SK-N-SH treated with all-trans-retinoic acid at 6 μM for 48 hours (cell line): ENCODE measurements at regions not wholly inside any gene's neighbourhood (a gene's known extent, or its start where the extent isn't known, plus 50 kb on each side); places are given as distances from the start of the nearest gene placed in this dataset.

Experiments
- ATAC-seq: fragments of 200-7000 bp; cut with Tn5 transposase; 3 replicates; pipeline ENCODE4 v1.9.1; 2020; ENCODE audit warnings: mild to moderate bottlenecking, moderate library complexity
- ARNTL ChIP-seq: fragments of 450-650 bp; formaldehyde crosslinking; IDR thresholded peaks from 2 replicates; pipeline ENCODE4 v1.5.0; 2020; ENCODE audit warnings: low read depth, mild to moderate bottlenecking, moderate library complexity, borderline replicate concordance
- BACH2 ChIP-seq: fragments of 250-450 bp; sonication (Bioruptor Pico); IDR thresholded peaks from 2 replicates; pipeline ENCODE4 v1.9.0; 2021; ENCODE audit warnings: mild to moderate bottlenecking, borderline replicate concordance
- CREB5 ChIP-seq: fragments of 250-450 bp; sonication (Bioruptor Pico); IDR thresholded peaks from 2 replicates; pipeline ENCODE4 v1.5.1; 2020; ENCODE audit warnings: low read depth, mild to moderate bottlenecking, moderate library complexity
- CSDC2 ChIP-seq: fragments of 250-450 bp; sonication (Bioruptor Pico); IDR thresholded peaks from 2 replicates; pipeline ENCODE4 v1.5.0; 2020; ENCODE audit warnings: mild to moderate bottlenecking, moderate library complexity
- CSRNP3 ChIP-seq: fragments of 250-450 bp; sonication (Bioruptor Pico); IDR thresholded peaks from 2 replicates; pipeline ENCODE4 v1.5.1; 2021; ENCODE audit warnings: mild to moderate bottlenecking, moderate library complexity
- ESRRG ChIP-seq: fragments of 250-450 bp; sonication (Bioruptor Pico); IDR thresholded peaks from 2 replicates; pipeline ENCODE4 v1.6.1; 2021; ENCODE audit warnings: mild to moderate bottlenecking
- GLIS3 ChIP-seq: fragments of 250-450 bp; sonication (Bioruptor Pico); IDR thresholded peaks from 2 replicates; pipeline ENCODE4 v1.5.0; 2020; ENCODE audit warnings: mild to moderate bottlenecking, moderate library complexity
- ISL1 ChIP-seq: fragments of 250-450 bp; sonication (Bioruptor Pico); IDR thresholded peaks from 2 replicates; pipeline ENCODE4 v2.1.2; 2022; ENCODE audit warnings: mild to moderate bottlenecking, moderate library complexity
- OSR1 ChIP-seq: fragments of 250-450 bp; sonication (Bioruptor Pico); IDR thresholded peaks from 2 replicates; pipeline ENCODE4 v1.8.0; 2022; ENCODE audit warnings: moderate library complexity, mild to moderate bottlenecking, inconsistent platforms
- POU6F1 ChIP-seq: fragments of 250-450 bp; sonication (Bioruptor Pico); IDR thresholded peaks from 2 replicates; pipeline ENCODE4 v1.8.0; 2021; ENCODE audit warnings: low read depth, mild to moderate bottlenecking, moderate library complexity, borderline replicate concordance
- PPARA ChIP-seq: fragments of 250-450 bp; sonication (Bioruptor Pico); IDR thresholded peaks from 2 replicates; pipeline ENCODE4 v1.5.0; 2020; ENCODE audit warnings: mild to moderate bottlenecking, borderline replicate concordance
- RARB ChIP-seq: fragments of 250-450 bp; sonication (Bioruptor Pico); IDR thresholded peaks from 2 replicates; pipeline ENCODE4 v1.8.0; 2021; ENCODE audit warnings: mild to moderate bottlenecking, moderate library complexity
- SNAI2 ChIP-seq: fragments of 250-450 bp; sonication (Bioruptor Pico); IDR thresholded peaks from 2 replicates; pipeline ENCODE4 v1.5.0; 2020; ENCODE audit warnings: mild to moderate bottlenecking, moderate library complexity
- TCF4 ChIP-seq: fragments of 250-450 bp; sonication (Bioruptor Pico); IDR thresholded peaks from 2 replicates; pipeline ENCODE4 v1.8.0; 2021; ENCODE audit warnings: mild to moderate bottlenecking, moderate library complexity, borderline replicate concordance
- TOX ChIP-seq: fragments of 250-450 bp; sonication (Bioruptor Pico); IDR thresholded peaks from 2 replicates; pipeline ENCODE4 v1.8.0; 2021; ENCODE audit warnings: mild to moderate bottlenecking, moderate library complexity, borderline replicate concordance
- TSHZ2 ChIP-seq: fragments of 250-450 bp; sonication (Bioruptor Pico); IDR thresholded peaks from 2 replicates; pipeline ENCODE4 v1.5.0; 2020; ENCODE audit warnings: mild to moderate bottlenecking, moderate library complexity
- ZC3H10 ChIP-seq: fragments of 250-450 bp; sonication (Bioruptor Pico); IDR thresholded peaks from 2 replicates; pipeline ENCODE4 v1.5.1; 2021; ENCODE audit warnings: mild to moderate bottlenecking, moderate library complexity
- ZFP3 ChIP-seq: fragments of 250-450 bp; sonication (Bioruptor Pico); IDR thresholded peaks from 2 replicates; pipeline ENCODE4 v1.5.0; 2020; ENCODE audit warnings: mild to moderate bottlenecking, moderate library complexity
- ZFP30 ChIP-seq: fragments of 450-650 bp; formaldehyde crosslinking; IDR thresholded peaks from 2 replicates; pipeline ENCODE4 v1.5.0; 2022; ENCODE audit warnings: mild to moderate bottlenecking, moderate library complexity
- ZNF565 ChIP-seq: fragments of 450-650 bp; formaldehyde crosslinking; conservative IDR thresholded peaks from 2 replicates; pipeline ENCODE4 v1.5.0; 2020; ENCODE audit warnings: low read depth, mild to moderate bottlenecking, moderate library complexity
- ZNF70 ChIP-seq: fragments of 450-650 bp; formaldehyde crosslinking; IDR thresholded peaks from 2 replicates; pipeline ENCODE4 v1.5.0; 2020; ENCODE audit warnings: mild to moderate bottlenecking, moderate library complexity
- ZNF8 ChIP-seq: fragments of 450-650 bp; formaldehyde crosslinking; IDR thresholded peaks from 2 replicates; pipeline ENCODE4 v1.5.0; 2020; ENCODE audit warnings: mild to moderate bottlenecking, moderate library complexity

- peak; percentile 99 for ATAC-seq
- TF ChIP-seq ZNF70 (CRISPR knock-in tag) = no peak
- TF ChIP-seq TOX = 0 out of 2 replicates have a peak, but pooled peaks have one; percentile 49
- TF ChIP-seq ZFP30 (CRISPR knock-in tag) = no peak
- no peak for TF ChIP-seq POU6F1
- TF ChIP-seq ZNF565 (CRISPR knock-in tag) = no peak
- 0 out of 2 replicates have a peak, but pooled peaks have one; percentile 25 for TF ChIP-seq CREB5 (CRISPR knock-in tag)
- TF ChIP-seq ZC3H10 (CRISPR knock-in tag) = 0 out of 2 replicates have a peak, but pooled peaks have one; percentile 28
- peak; percentile 96 for TF ChIP-seq ISL1 (CRISPR knock-in tag)
- no peak for TF ChIP-seq ESRRG
Measured at GRCh38 chr18:72427721-72428120, 116.4 kb downstream of the CBLN2 start.

GRCh38 chr18:72419914-72420313, 124.2 kb downstream of the CBLN2 start:
- TF ChIP-seq ZFP30 (CRISPR knock-in tag) = no peak
- no peak for TF ChIP-seq ISL1 (CRISPR knock-in tag)
- no peak for TF ChIP-seq TSHZ2 (CRISPR knock-in tag)
- TF ChIP-seq POU6F1 = no peak
- no peak for TF ChIP-seq ZNF8 (CRISPR knock-in tag)
- no peak for TF ChIP-seq SNAI2
- TF ChIP-seq ZFP3 (CRISPR knock-in tag) = no peak
- no peak for TF ChIP-seq ARNTL (CRISPR knock-in tag)
- no peak for TF ChIP-seq BACH2 (CRISPR knock-in tag)
- TF ChIP-seq ESRRG = no peak
- no peak for TF ChIP-seq CSRNP3 (CRISPR knock-in tag)
- TF ChIP-seq PPARA = no peak
- TF ChIP-seq CSDC2 (CRISPR knock-in tag) = no peak
- TF ChIP-seq TCF4 (CRISPR knock-in tag) = no peak
- no peak for TF ChIP-seq OSR1 (CRISPR knock-in tag)
- no peak for TF ChIP-seq GLIS3 (CRISPR knock-in tag)
- no peak for TF ChIP-seq RARB (CRISPR knock-in tag)
- no peak for TF ChIP-seq CREB5 (CRISPR knock-in tag)
- ATAC-seq = peak; percentile 86

GRCh38 chr18:72412927-72413326, 131.2 kb downstream of the CBLN2 start:
- TF ChIP-seq ESRRG = no peak
- no peak for TF ChIP-seq CSDC2 (CRISPR knock-in tag)
- TF ChIP-seq ZNF70 (CRISPR knock-in tag) = no peak
- TF ChIP-seq ISL1 (CRISPR knock-in tag) = no peak
- no peak for TF ChIP-seq ZNF8 (CRISPR knock-in tag)
- TF ChIP-seq, all 23 proteins: peak for 0
- ATAC-seq = no peak
